GM21381 (cell line): ENCODE measurements at regions not wholly inside any gene's neighbourhood (a gene's known extent, or its start where the extent isn't known, plus 50 kb on each side); places are given as distances from the start of the nearest gene placed in this dataset.

ENCODE experiments used
- ATAC-seq: cut with Tn5 transposase; IDR thresholded peaks from one replicate; pipeline ENCODE4 v1.9.1; 2021; ENCODE audit warnings: mild to moderate bottlenecking, moderate library complexity; ENCODE audit not compliant: unreplicated experiment

GRCh38 chr5:138666226-138666742 is 86.9 kb upstream of the CTNNA1 start:
- ATAC-seq, result no peak

GRCh38 chr5:138665261-138665660 is 88.0 kb upstream of the CTNNA1 start:
- no peak for ATAC-seq

GRCh38 chr5:138664276-138664943 is 88.8 kb upstream of the CTNNA1 start:
- no peak for ATAC-seq

DNA sequence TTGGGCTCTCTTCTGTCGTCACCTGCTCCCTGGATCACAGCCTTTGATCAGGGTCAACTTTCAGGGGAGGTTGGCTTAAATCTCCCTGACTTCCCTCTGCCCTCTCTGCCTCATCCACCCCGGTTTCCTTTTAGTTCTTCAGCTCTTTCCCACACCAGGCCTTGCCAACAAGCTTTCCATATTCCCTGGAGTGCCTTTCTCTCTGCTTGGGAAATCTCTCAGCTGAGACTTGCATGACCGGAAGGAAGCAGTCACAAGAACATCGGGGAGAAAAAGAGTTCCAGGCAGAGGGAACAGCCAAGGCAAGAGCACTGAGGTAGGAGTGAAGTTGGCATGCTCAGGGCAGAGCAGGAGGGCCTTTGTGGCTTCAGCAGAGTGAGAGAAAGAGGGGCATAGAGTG is 88.4 kb upstream of the HSPA9 start:
- no peak for ATAC-seq

DNA sequence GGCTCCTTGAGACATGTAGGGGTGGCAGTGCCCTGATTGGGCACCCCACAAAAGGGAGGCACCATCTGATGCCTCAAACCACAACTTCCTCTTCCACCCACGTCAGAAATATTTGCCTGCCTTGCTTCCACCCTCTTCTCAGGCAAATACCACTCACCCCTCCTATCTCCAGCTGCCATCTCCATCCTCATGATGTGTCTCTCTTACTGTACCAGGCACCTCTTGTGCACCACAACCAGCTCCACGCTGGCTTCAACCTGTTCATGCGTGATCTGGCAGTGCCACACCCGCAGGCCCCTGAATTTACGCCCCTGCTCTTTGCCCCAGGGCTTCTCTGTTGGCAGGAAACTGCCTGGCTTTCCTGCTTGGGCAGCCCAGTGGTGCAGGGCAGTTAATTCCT is 87.8 kb upstream of the HSPA9 start:
- no peak for ATAC-seq

DNA sequence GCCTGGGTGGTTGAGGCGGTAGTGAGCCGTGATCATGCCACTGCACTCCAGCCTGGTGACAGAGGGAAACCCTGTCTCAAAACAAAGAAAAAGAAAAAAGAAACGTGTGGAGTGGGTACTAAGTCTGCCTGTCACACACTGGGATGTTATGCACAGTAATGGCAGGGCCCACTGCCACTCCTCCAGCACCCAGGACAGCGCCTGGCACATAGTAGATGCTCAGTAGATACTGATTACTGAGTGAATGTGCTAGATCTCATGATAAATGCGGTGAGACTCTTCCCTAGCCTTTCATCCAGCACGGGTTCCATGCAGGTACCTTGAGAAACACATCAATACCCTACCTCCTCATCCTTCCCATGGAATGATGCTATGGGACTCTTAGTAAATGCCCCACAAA is 87.4 kb upstream of the HSPA9 start:
- no peak for ATAC-seq

DNA sequence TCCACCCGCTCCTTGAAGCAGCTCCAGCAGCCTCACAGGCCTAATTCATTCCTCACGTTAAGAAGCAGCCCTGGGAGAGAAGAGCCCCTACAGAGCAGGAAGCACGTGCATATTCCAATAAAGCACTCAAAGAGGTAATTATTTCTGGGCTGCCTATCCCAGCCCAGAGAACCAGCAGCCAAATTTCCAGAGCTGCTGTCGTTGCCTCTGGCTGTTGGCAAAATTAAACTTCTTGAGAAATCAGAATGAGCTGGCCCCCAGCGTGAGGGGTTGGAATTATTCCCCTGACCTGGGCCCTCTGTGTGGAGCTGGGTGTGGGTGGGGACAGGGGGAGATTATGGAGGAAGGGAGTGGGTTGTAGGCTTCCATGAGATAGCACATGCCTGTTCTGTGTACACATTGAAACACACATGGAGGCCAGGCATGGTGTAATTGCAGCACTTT is 86.8 kb upstream of the HSPA9 start:
- ATAC-seq, result no peak

DNA sequence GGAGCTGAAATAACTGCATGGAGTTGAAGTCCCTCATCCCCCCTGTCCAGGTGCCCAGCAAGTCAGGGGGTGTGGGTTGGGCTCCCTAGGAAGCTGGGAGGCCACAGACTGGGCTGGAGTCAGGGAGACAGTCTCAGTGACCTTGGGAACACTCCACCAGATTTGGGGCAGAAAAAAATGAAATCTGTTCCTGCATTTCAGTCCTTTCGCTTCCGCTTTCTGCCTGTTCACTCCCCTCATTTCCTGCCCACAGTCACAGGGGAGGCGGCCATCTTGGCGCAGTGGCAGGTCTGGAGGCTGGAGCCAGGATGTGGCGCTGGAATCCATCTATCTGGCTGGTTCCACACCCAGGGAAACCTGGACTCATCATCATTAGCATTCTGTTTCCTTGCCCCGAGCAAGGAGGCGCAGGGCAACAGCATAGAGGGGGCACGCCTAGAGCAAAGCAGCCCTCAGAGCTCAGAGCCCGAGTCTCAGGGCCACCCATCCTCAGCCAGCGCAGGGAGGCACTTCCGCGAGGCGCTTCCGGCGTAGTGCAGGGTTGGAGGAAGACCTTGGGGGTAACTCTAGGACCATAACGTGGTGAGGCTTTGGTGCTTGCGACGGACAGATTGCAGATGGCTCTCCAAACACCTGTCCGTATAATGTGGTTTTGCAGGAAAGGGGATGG is 86.2 kb upstream of the HSPA9 start:
- no peak for ATAC-seq

- ATAC-seq, result no peak
Observed at GRCh38 chr5:138660051-138660572, 84.9 kb upstream of the HSPA9 start.

DNA sequence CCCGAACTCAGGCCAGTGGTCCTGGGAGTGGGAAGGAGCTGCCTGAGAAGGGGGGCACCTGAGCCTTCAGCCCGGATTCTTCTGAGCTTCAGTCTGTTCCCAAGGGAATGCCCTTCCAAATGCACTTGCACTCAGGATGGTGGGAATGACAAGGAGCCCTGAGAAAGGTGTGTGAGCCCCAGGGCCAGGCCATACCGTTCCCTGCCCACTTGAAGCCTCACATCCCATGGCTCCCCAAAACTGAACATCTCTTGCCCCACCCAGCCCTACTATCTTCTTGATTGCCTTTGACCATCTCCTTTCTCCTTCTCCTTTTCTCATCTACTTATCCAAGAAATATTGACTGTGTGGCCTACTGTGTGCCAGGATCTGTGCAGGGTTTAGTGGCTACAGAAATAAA is 84.4 kb upstream of the HSPA9 start:
- ATAC-seq, result no peak

- no peak for ATAC-seq
Observed at GRCh38 chr5:138659121-138659520, 83.9 kb upstream of the HSPA9 start.

DNA sequence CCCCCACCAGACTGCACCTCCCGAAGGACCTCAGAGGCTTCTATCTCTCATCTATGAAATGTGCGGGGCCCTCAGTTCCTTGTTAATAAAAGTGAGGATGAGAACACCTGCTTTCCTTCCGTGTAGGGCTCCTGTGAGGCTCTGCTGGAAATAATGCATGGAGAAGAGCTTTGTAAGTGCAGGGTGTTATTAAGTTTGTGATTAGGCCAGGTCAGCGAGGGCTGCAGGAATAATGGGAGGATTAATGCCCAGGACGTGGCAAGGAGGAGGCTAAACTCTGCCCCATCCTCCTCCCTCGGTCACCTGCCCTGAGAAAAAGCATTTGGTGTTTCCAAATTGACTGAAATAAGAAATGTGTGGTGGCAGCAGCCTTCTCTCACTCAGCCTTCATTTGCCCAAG is 83.5 kb upstream of the HSPA9 start:
- no peak for ATAC-seq

DNA sequence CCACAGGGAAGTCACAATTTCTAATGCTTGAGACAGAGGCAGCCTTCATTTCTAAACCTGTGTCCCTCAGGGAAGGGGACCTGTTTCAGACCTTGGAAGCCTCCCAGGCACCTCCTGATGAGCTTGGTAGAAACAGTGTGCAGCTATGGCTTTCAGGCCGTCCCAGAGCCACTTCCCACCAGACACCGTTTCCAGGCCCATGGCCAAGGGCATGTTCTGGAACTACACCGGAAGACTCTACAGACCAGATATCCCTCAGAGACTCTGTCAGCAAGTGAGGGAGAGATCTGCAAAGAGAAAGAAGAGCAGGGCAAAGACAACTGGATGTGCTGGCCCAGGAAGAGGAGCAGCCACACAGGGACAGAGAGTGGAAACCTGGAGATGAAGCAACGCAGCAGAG is 82.2 kb upstream of the HSPA9 start:
- ATAC-seq, result no peak

DNA sequence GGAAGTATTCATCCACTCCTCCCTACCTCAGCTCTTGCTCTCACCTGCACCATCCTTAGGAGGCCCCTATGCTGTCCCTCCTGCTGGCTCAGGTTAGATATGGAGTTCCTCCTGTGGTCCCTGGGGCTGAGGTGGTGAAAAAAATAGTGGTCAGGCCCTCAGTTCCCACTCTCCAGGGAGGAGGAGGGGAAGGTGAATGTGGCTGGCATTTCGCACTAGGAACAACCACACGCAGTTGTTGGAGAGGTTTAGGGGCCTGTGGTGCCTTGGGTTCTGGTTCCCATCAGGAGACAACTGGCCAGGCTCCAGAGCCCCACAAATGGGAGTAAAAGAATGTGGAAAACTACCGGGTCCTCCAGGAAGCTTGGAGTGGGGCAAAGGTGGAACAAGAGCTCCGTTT is 81.7 kb upstream of the HSPA9 start:
- no peak for ATAC-seq

GRCh38 chr5:138655530-138656190 is 80.5 kb upstream of the HSPA9 start:
- no peak for ATAC-seq

DNA sequence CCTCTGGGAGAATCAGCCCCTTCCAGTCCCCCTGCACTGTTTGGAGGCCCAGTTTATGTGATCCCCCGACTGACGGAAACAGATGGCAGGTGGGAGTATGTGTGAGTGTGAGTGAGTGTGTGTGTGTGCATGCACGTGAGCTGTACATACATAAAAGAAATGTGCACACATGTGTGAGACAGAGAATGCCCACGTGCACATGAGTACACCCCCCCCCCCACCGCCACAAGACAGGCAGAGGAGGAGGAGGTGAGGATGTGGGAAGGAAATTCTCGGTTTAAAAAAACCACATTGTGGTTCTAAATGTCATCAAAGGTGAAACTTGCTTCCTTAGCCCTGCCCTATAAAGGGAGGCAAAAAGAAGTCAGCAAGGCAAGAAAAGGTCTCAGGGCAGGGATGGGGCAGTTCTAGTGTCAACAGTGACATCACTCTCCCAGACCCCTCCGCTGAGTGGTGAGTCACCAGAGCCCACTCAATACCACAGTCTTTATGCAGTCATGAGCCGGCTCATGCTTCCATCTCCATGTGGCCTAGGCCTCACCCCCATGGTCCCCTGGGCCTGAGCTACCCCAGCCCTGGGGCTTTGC is 79.2 kb upstream of the HSPA9 start:
- ATAC-seq, result peak; percentile 81

GRCh38 chr5:138653502-138653901 is 78.3 kb upstream of the HSPA9 start:
- ATAC-seq, result no peak

GRCh38 chr5:138651767-138652117 is 76.5 kb upstream of the HSPA9 start:
- no peak for ATAC-seq

- ATAC-seq, result no peak
Observed at GRCh38 chr5:138651058-138651766, 76.0 kb upstream of the HSPA9 start.

DNA sequence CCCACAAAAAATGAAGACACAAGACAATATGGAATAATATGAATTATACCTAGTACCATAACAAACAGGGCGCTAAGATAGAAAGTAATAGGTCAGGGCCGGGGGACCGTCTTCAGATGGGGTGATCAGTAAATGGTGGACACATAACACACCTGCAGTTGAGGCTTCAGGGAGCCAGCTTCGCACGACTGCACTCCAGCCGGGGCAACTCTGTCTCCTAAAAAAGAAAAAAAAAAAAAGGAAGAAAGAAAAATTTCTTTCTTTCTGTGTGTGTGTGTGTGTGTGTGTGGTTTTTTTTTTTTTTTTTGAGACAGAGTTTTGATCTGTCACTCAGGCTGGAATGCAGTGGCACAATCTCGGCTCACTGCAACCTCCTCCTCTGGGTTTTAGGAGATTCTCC is 75.0 kb upstream of the HSPA9 start:
- no peak for ATAC-seq

DNA sequence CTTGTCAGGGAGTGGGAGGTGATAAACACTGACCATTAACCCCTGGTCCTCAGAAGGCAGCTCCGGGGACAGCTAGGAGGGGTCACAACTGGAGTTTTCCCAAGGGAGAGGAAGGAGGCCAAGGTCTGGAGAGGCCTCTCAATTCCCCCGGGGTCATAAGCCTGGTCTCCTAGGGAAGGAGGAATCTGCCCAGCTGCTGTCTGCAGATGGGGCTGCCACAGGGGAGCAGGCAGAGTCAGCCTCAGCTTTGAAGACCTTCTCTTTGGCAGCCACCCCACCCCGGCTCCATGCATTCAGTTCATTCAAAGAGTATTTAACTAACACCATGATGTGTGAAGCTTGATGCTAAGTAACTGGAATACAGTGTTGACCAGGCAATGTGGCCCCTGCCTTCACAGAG is 74.6 kb upstream of the HSPA9 start:
- no peak for ATAC-seq
